GM21381 (cell line): ENCODE measurements at regions not wholly inside any gene's neighbourhood (a gene's known extent, or its start where the extent isn't known, plus 50 kb on each side); places are given as distances from the start of the nearest gene placed in this dataset.

Source experiments
- ATAC-seq: cut with Tn5 transposase; IDR thresholded peaks from one replicate; pipeline ENCODE4 v1.9.1; 2021; ENCODE audit warnings: mild to moderate bottlenecking, moderate library complexity; ENCODE audit not compliant: unreplicated experiment

GRCh38 chr11:43034341-43034740, 277.5 kb upstream of the API5 start:
- no peak for ATAC-seq

GRCh38 chr11:43035086-43035485, 276.7 kb upstream of the API5 start:
- ATAC-seq = no peak

- no peak for ATAC-seq
Measured at GRCh38 chr11:43053638-43054412, 258.0 kb upstream of the API5 start.

- ATAC-seq = no peak
Measured at GRCh38 chr11:43067681-43068080, 244.1 kb upstream of the API5 start.

GRCh38 chr11:43071338-43071737, 240.5 kb upstream of the API5 start:
- ATAC-seq = no peak

GRCh38 chr11:43072096-43072495, 239.7 kb upstream of the API5 start:
- no peak for ATAC-seq

- ATAC-seq = no peak
Measured at GRCh38 chr11:43072911-43073310, 238.9 kb upstream of the API5 start.

- ATAC-seq = no peak
Measured at GRCh38 chr11:43074810-43075209, 237.0 kb upstream of the API5 start.

- ATAC-seq = no peak
Measured at GRCh38 chr11:43101113-43101512, 210.7 kb upstream of the API5 start.

GRCh38 chr11:43116071-43116470, 195.7 kb upstream of the API5 start:
- no peak for ATAC-seq

GRCh38 chr11:43119275-43119970, 192.4 kb upstream of the API5 start:
- no peak for ATAC-seq

- no peak for ATAC-seq
Measured at GRCh38 chr11:43122546-43122945, 189.2 kb upstream of the API5 start.

- ATAC-seq = no peak
Measured at GRCh38 chr11:43123443-43123842, 188.4 kb upstream of the API5 start.

- no peak for ATAC-seq
Measured at GRCh38 chr11:43124272-43124935, 187.4 kb upstream of the API5 start.

- no peak for ATAC-seq
Measured at GRCh38 chr11:43129329-43129728, 182.5 kb upstream of the API5 start.

GRCh38 chr11:43130616-43131015, 181.2 kb upstream of the API5 start:
- ATAC-seq = no peak

- ATAC-seq = no peak
Measured at GRCh38 chr11:43135966-43136534, 175.7 kb upstream of the API5 start.

GRCh38 chr11:43138621-43139140, 173.1 kb upstream of the API5 start:
- ATAC-seq = no peak

GRCh38 chr11:43145653-43146052, 166.1 kb upstream of the API5 start:
- ATAC-seq = peak; percentile 85

GRCh38 chr11:43150697-43151096, 161.1 kb upstream of the API5 start:
- ATAC-seq = no peak

- ATAC-seq = no peak
Measured at GRCh38 chr11:43164831-43165230, 147.0 kb upstream of the API5 start.
